Calu3 (cell line): ENCODE measurements at regions not wholly inside any gene's neighbourhood (a gene's known extent, or its start where the extent isn't known, plus 50 kb on each side); places are given as distances from the start of the nearest gene placed in this dataset.

Experiments
- BruUV-seq: library from RNA; stranded (reverse); fragments of 400-500 nt; replicated peaks from 2 replicates; lab custom pipeline; 2021; lab: Mats Ljungman, UMichigan
- CTCF ChIA-PET: fragments of 300-600 bp; sonication (Branson Sonifier 250); formaldehyde crosslinking; loops from one replicate; lab custom pipeline; 2022; ENCODE audit warnings: antibody characterized with exemption; lab: Charles Lee
- DNase-seq: peaks from one replicate; pipeline ENCODE4 v3.0.0; 2022
- H3K27ac Mint-ChIP-seq: one replicate; pipeline ENCODE4 v1.8.0; 2022; ENCODE audit warnings: mixed read lengths; ENCODE audit not compliant: unreplicated experiment
- H3K27me3 Mint-ChIP-seq: one replicate; pipeline ENCODE4 v1.8.0; 2022; ENCODE audit warnings: mixed read lengths; ENCODE audit not compliant: unreplicated experiment
- H3K36me3 Mint-ChIP-seq: one replicate; pipeline ENCODE4 v1.8.0; 2022; ENCODE audit warnings: mild to moderate bottlenecking, moderate library complexity, mixed read lengths; ENCODE audit not compliant: insufficient read depth, unreplicated experiment
- H3K4me1 Mint-ChIP-seq: one replicate; pipeline ENCODE4 v1.8.0; 2022; ENCODE audit warnings: mild to moderate bottlenecking, low read depth, mixed read lengths; ENCODE audit not compliant: unreplicated experiment
- H3K4me3 Mint-ChIP-seq: one replicate; pipeline ENCODE4 v1.8.0; 2022; ENCODE audit warnings: mild to moderate bottlenecking, low read depth, moderate library complexity, mixed read lengths; ENCODE audit not compliant: unreplicated experiment
- H3K9me3 Mint-ChIP-seq: one replicate; pipeline ENCODE4 v1.8.0; 2022; ENCODE audit warnings: low read depth, mixed read lengths; ENCODE audit not compliant: unreplicated experiment
- intact Hi-C: fragments of 100-400 bp; cut with micrococcal nuclease; formaldehyde crosslinking; loops from one replicate; pipeline ENCODE4 v1.10.0; 2022; ENCODE audit not compliant: unreplicated experiment
- TF ChIP-seq, protein P1 (sequence below): fragments of 200-600 bp; IDR thresholded peaks from one replicate; pipeline ENCODE4 v1.8.0; 2022; ENCODE audit warnings: antibody characterized with exemption; ENCODE audit not compliant: unreplicated experiment

DNA sequence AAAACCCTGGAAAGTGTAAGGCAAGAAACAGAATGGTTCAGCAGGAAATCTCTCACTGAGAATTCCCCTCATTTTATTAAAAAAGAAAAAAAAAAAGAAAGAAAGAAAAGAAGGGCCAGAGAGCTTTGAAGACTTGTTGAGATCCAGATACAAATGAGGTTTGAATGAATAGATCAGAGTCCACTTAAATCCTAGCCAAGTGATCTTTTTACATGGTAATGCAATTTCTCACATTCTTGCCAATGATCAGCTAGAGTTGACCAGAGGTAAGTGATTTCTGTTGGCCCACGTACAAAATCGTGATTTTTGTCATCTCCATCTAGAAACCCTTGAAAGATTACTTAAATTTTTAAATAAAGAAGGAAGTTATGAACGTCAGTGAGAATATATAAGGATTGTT, 261.5 kb upstream of the PCSK5 start:
- Mint-ChIP-seq H3K36me3 (no peaks in the 10 kb centered on the region), H3K27me3 (peaks cover 19% of the 10 kb centered on the region), H3K4me1 (no peaks in the 10 kb centered on the region), H3K27ac (no peak overlapping the region), H3K4me3 (no peak overlapping the region), H3K9me3 (peaks cover 4% of the 10 kb centered on the region)
- DNase-seq, result no peak
- intact Hi-C loops, result no loop called here
- CTCF ChIA-PET, result no interaction called here
- BruUV-seq, result no TSS peak
- TF ChIP-seq, protein P1, sequence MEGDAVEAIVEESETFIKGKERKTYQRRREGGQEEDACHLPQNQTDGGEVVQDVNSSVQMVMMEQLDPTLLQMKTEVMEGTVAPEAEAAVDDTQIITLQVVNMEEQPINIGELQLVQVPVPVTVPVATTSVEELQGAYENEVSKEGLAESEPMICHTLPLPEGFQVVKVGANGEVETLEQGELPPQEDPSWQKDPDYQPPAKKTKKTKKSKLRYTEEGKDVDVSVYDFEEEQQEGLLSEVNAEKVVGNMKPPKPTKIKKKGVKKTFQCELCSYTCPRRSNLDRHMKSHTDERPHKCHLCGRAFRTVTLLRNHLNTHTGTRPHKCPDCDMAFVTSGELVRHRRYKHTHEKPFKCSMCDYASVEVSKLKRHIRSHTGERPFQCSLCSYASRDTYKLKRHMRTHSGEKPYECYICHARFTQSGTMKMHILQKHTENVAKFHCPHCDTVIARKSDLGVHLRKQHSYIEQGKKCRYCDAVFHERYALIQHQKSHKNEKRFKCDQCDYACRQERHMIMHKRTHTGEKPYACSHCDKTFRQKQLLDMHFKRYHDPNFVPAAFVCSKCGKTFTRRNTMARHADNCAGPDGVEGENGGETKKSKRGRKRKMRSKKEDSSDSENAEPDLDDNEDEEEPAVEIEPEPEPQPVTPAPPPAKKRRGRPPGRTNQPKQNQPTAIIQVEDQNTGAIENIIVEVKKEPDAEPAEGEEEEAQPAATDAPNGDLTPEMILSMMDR, result no peak

DNA sequence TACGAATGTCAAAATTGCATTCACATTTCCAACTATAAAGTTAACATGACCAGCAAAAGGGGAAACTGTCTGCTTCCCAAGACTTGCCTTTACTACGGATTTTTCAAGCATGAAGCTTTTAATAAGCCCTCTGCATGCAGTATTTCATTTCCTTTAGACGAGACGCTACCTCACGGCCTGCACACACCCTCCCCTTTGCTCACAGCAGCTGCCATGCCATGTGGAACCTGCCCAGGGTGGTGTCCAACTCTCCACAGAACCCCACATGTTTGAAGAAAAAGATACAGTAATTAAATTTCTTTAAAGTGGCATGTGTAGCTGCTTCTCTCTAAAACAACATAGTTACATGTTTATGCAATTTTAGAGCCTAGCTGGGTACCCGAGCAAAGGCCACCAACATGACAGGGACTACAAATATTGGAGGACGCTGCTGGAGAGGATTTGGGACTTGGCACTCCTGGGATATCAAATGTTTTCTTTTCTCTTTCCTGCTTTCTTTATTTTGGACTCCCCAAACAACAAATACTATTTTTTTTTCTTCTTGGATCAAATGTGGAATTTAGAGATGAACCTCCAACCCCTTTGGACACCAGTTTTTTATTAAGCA, 256.9 kb upstream of the PCSK5 start:
- TF ChIP-seq, protein P1, result no peak
- Mint-ChIP-seq H3K36me3 (no peaks in the 10 kb centered on the region), H3K27me3 (peaks cover 22% of the 10 kb centered on the region), H3K4me1 (no peaks in the 10 kb centered on the region), H3K9me3 (peaks cover 4% of the 10 kb centered on the region), H3K27ac (no peak overlapping the region), H3K4me3 (no peak overlapping the region)
- no peak for DNase-seq
- intact Hi-C loops, result no loop called here
- CTCF ChIA-PET, result no interaction called here
- BruUV-seq, result no TSS peak

DNA sequence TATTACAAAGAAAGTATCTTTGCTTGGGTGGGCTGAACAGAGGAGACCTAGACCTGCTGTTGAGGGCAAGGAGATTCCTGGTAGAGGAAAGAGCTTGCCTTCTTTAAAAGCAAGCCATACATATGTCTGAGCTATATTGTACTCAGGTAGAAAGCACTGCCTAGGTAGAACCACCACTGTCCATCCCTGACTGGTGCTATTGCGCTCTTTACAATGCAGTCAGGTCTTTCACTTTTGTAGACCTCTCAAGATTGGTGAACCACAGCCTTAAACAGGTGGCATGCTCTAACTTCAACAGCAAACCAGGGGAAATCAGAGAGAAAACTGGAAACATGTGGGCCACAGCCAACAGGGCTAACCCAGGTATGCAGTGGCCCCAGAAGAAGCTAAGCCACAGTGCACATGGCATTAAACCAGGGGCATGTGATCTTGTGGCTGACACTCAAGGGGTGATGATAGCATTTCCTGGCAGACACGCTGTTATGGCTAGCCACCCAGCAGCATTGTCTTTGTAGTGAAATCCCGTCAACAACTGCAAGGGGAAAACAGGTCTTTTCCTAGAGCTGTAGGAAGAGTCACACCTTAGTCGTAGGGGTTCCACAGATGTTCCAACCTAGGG, 253.9 kb upstream of the PCSK5 start:
- no peaks in the 10 kb centered on the region for H3K9me3 Mint-ChIP-seq
- TF ChIP-seq, protein P1, result no peak
- no peaks in the 10 kb centered on the region for H3K4me1 Mint-ChIP-seq
- DNase-seq, result no peak
- CTCF ChIA-PET, result no interaction called here
- peaks cover 10% of the 10 kb centered on the region for H3K27me3 Mint-ChIP-seq
- H3K4me3 Mint-ChIP-seq, result no peak overlapping the region
- no peak overlapping the region for H3K27ac Mint-ChIP-seq
- H3K36me3 Mint-ChIP-seq, result no peaks in the 10 kb centered on the region
- intact Hi-C loops, result no loop called here
- no TSS peak for BruUV-seq

DNA sequence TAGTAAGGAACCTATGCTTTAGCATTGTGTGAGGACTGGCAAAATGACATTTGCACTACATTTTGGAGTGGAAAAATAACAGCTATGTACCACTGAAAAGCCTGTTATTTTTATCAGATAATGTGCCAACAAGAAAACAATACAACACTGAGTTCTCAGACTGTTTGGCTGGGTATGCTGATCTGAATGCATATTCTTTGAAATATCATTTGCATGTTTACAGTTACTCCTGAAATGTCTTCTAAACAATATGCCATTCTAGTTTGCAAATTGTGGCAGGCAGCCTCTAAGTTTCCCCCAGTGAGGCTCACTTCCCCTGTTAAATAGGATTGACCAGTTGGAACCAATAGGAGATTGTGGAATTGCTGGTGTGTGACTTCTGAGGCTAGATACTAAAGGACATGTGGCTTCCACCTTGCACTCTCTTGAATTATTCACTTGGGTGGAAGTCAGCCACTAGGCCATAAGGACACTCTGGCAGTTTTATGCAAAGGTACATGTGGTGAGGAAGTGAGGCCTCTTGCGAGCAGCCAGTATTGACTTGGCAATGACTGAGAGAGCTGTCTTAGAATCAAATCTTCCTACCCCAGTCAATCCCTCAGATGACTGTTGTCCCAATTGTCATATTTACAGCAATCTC, 250.4 kb upstream of the PCSK5 start:
- Mint-ChIP-seq H3K27me3 (peaks cover 10% of the 10 kb centered on the region), H3K27ac (no peak overlapping the region), H3K9me3 (no peaks in the 10 kb centered on the region), H3K4me3 (no peak overlapping the region), H3K36me3 (no peaks in the 10 kb centered on the region), H3K4me1 (no peaks in the 10 kb centered on the region)
- DNase-seq, result no peak
- CTCF ChIA-PET, result no interaction called here
- BruUV-seq, result no TSS peak
- intact Hi-C loops, result no loop called here
- TF ChIP-seq, protein P1, result no peak
